ENCODE measurements at regions not wholly inside any gene's neighbourhood (a gene's known extent, or its start where the extent isn't known, plus 50 kb on each side); places are given as distances from the start of the nearest gene placed in this dataset.

GRCh38 chr4:81946996-81947395, 426.8 kb downstream of the HNRNPD start:
- DNase-seq (no peak), ATAC-seq (no peak)

- ATAC-seq, result peak; percentile 89
- DNase-seq, result peak; percentile 11
Measured at GRCh38 chr4:81930506-81931238, 443.1 kb downstream of the HNRNPD start.

- peak; percentile 75 for ATAC-seq
- peak; percentile 7 for DNase-seq
Measured at GRCh38 chr4:81923140-81923539, 450.7 kb downstream of the HNRNPD start.

DNA sequence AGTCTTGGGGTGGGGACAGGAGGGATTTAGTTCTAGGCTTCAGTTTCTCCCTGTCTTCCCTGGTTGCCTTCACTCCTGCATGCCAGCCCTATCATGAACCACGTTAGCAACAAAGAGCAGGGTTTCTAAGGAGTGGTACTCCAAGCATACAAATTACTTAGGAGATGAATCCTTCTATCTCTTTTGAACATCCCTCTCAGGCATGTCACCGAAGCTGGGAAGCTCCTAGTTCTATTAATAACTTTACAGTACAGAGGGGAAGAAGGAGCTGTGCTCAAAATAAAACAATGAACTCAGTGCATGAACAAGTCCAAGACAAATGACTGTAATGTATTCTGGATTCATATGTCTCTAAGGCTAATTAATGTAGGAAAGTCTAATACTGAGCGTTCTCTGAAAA, 450.6 kb upstream of the RASGEF1B start:
- DNase-seq, result no peak
- no peak for ATAC-seq

GRCh38 chr4:81921751-81922159, 450.0 kb upstream of the RASGEF1B start:
- ATAC-seq, result no peak
- DNase-seq, result no peak

GRCh38 chr4:81919810-81920209, 448.1 kb upstream of the RASGEF1B start:
- DNase-seq, result no peak

DNA sequence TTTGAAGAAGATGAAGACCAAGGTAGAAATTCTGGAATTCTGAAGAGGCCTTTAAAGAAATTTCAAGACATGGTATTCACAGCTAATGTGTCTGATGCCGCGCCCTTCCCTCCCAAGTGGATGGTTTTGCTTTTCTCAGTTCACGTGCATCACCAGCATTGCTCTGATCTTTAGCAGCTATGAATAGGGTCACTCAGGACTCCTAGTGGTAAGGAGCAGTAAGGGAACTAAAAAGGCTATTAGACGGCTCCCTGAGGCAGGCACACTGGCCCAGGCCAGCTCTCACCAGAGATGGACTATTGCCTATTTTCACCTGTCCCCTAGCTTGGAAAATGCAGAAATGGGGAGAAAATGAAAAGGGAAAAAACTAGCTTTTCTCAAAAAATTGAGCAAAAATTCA, 447.5 kb upstream of the RASGEF1B start:
- DNase-seq, result no peak
- ATAC-seq, result peak; percentile 49

More at GRCh38 chr4:81919810-81920209, 448.1 kb upstream of the RASGEF1B start:
- ATAC-seq, result no peak

- ATAC-seq, result no peak
- DNase-seq, result no peak
Measured at GRCh38 chr4:81915430-81915829, 443.7 kb upstream of the RASGEF1B start.

DNA sequence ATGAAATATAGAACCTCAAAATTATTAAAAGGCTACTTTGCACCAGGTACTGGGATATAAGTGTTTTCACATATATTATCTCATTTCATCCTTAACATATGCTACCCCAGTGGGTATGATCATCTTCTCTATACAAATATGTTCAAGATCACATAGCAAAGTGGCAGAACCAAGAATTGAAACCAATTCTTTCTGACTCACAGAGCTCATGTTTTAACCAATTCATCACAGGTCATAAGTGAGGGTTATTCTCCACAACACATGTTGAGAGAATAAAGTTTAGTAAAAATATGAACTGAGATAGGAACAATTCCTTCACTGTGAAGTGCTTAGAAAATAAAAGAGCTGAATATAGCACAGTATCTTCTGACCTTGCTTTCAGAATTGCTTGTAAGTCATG, 442.9 kb upstream of the RASGEF1B start:
- no peak for DNase-seq
- peak; percentile 23 for ATAC-seq

DNA sequence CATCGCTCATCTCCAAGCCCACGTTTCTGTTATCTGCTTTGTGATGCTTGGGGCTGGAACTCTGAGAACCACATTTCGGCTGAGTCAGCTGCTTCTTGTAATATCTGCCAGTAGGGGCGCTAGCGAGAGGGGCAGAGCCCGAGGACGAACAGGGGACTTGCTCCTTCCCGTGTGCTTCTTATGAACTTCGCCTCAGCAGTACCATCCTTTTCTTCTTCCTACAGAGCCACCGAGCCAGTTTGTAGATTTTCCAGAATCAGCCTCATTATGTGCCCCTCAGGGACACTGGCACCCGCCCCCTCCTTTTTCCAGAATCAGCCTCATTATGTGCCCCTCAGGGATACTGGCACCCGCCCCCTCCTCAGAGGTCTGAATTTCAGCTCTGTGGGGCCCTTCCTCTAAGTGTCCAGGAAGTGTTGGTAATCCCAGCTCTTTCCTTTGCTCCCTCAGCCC, 441.7 kb upstream of the RASGEF1B start:
- DNase-seq, result peak; percentile 66
- ATAC-seq, result peak; percentile 46

DNA sequence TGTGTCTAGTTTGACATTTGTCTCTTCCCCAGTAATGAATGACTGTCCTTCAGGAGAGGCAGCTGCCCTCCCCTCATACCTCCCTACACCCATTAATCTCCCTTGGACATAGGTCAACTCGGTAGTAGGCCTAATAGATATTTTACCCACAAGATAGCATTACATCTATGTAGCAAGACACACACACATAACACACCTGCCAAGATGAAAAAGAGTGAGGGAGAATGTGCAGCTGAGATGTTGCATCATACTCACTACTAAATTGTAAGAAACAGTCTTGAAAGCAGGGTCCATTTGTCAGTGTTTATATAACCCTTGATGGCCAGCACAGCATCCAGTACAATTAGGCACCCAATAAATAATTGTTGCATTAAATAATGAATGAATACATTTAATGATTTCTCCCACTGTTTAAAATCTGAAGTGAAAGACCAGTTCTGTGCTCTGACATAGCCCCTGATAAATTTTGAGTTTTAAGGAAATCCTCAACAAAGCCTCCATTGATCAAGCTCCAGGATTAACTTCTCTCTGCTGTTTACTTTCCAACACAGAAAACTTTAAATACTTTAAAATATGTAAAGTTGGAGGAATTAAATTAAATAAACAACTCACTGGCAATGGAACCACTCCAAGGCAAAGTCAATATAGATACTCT, 440.8 kb upstream of the RASGEF1B start:
- DNase-seq (no peak), ATAC-seq (no peak)

DNA sequence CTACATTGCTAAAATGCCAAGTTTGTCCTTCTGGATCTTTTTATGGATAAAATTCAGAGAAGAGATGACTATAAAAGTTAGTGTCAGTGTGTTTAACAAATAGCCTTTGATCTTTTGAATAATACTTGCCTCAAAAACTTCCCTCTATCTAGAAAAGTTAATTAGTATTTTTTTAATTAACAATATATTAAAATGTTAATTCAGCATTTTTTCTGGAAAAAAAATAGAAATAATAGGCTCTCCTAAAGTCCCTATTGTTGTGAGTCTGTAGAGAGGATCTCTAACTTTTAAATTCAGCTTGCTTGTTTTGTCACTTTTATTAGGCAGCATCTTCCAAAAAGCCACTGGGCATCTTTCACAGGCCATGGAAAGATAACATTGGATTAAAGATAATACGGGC, 435.2 kb upstream of the RASGEF1B start:
- DNase-seq (no peak), ATAC-seq (no peak)

DNA sequence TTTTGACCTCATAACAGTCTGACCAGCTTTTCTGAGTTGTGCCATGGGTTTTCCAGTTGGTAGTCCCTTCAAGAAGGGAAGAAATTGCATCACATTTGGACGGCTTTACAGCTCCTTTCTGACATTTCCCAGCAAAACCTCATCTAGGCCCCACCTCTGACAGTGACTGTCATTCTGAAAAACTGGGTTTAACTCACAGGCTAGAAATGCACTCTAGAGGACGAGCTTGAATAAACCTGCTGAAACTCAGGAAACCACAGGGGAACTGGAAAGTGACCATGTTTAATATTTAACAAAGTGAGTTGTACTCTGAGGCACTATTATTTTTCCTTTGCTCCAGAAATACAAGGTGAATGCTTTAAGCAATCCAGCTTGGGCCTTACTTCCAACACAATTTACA, 434.3 kb upstream of the RASGEF1B start:
- DNase-seq, result no peak
- ATAC-seq, result no peak

GRCh38 chr4:81904121-81904520, 432.4 kb upstream of the RASGEF1B start:
- DNase-seq, result no peak

GRCh38 chr4:81903212-81903611, 431.5 kb upstream of the RASGEF1B start:
- DNase-seq, result no peak

More at GRCh38 chr4:81904121-81904520, 432.4 kb upstream of the RASGEF1B start:
- ATAC-seq, result no peak

GRCh38 chr4:81898862-81899504, 427.3 kb upstream of the RASGEF1B start:
- DNase-seq (no peak), ATAC-seq (no peak)

More at GRCh38 chr4:81903212-81903611, 431.5 kb upstream of the RASGEF1B start:
- no peak for ATAC-seq

- DNase-seq, result no peak
- no peak for ATAC-seq
Measured at GRCh38 chr4:81896936-81897335, 425.2 kb upstream of the RASGEF1B start.

DNA sequence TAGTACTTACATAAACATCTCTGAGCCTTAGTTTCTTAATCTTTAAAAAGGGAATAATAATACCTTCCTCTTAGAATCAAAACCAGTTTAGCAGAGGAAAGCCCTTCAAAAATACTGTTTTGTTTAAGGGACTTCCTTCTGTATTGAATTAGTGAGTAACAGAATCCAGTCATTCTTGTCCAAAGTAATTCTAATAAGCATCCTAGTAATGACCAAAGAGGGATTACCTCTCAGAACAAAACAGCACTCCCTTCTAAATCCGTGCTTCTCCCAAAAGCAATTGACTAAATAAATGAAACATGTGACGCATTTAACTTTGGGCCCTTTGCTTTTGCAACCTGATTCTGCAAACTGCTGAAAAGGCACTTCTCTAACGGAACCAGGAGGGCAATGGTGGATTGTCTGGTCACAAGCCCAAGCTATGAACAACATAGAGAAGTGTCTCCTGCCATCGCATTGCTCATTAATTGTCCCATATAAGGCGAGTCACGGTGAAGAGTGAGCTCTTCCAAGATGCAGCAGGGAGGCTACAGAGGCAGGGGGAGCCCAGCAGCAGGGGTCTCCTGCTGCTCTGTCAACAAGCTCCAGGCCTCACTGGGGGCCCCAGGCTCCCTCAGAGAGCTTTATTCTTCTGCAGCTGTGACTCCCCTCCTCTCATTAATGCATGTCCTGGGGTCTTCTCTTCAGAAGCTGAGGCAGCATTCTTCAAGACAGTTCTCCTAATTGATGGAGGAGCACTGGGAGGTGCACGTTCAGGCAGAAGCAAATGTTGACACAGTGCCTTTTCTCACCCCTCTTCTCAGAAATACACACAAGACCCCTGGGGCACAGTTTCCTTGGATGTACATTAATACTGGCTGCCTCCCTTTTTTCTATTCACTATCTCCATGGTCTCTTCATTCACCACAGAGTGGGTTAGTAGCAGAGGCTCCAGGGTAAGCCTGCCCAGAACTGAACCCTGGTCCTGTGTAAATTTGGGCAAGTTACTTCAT, 419.6 kb upstream of the RASGEF1B start:
- ATAC-seq (no peak), DNase-seq (no peak)

GRCh38 chr4:81884986-81885385, 413.3 kb upstream of the RASGEF1B start:
- ATAC-seq (no peak), DNase-seq (no peak)

DNA sequence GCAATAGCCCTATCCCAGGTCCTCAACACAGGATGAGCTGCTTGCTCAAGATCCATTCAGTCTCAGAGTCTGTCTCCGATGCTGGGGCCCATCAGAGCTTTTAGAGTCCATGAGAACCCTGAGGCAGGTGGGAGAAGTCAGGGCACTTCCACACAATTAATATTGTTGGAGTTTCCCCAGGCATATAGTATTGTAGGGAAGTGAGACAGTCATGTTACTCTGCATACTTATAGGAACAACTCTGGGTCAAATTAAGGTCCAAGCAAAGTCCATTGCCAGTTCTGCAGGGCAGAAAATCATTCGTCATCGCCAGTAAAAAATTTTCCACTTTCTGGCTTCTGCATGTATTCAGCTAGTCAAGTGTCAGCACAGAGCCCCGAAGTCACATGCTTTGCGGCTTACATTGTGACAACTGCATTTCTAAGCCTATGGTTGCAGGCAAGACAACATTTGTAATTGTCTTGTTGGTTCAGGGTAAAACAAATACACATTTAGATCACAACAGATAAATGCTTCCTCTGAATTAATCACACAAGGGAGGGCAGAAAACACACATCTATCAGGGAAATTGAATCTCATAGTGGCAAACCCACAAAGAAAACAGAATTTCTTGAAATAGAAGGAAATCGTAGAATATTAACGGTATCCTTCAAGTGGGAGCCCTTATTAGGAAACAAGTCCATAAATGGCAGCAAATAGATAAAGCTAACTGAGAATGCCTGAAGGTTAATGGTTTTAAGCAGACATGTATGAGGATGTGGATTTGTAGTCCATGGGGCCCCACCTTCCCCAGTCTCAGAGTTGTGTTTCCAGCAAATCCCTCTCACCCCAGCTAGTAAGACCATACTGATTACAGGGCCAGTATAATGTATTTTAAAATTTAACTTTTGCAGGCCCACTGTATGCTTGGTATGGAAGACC, 412.1 kb upstream of the RASGEF1B start:
- DNase-seq (no peak), ATAC-seq (no peak)

DNA sequence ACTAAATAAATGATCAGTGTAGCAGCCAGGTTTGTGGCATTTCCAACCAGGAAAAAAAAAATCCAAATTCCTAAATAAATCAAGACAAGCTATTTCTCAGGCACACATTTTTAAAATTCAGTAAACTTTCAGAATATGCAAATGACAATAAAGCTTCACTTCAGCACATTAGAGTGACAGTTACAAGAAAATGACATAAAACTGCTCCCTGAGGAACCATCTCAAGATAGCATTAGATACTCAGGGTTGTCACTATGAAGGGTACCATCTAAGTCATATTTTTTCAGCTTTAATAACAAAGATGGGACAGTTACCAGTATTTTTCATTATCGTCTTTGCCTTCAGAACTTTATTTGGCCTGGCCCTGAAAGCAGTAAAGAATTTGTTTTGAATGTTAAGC, 411.3 kb upstream of the RASGEF1B start:
- no peak for ATAC-seq

More for the DNA sequence above, 411.3 kb upstream of the RASGEF1B start:
- DNase-seq, result no peak
